HG02678 (cell line): ENCODE measurements at regions not wholly inside any gene's neighbourhood (a gene's known extent, or its start where the extent isn't known, plus 50 kb on each side); places are given as distances from the start of the nearest gene placed in this dataset.
"Not testable (repeated sequence)": the region's sequence is repeated elsewhere in the genome, so short reads cannot be mapped to it uniquely, and the experiment has no call there.

Experiments
- ATAC-seq: cut with Tn5 transposase; IDR thresholded peaks from one replicate; pipeline ENCODE4 v1.9.1; 2021; ENCODE audit warnings: mild to moderate bottlenecking, moderate library complexity; ENCODE audit not compliant: unreplicated experiment

GRCh38 chr2:149885468-149885867 lies 297.9 kb upstream of the MMADHC start:
- no peak for ATAC-seq

GRCh38 chr2:149884871-149885270 lies 297.3 kb upstream of the MMADHC start:
- ATAC-seq, result no peak

GRCh38 chr2:149877913-149878312 lies 290.3 kb upstream of the MMADHC start:
- no peak for ATAC-seq

- ATAC-seq, result no peak
Observed at GRCh38 chr2:149877074-149877473, 289.5 kb upstream of the MMADHC start.

GRCh38 chr2:149873936-149874335 lies 286.4 kb upstream of the MMADHC start:
- no peak for ATAC-seq

- ATAC-seq, result no peak
Observed at GRCh38 chr2:149872638-149873150, 285.1 kb upstream of the MMADHC start.

- no peak for ATAC-seq
Observed at GRCh38 chr2:149872041-149872440, 284.5 kb upstream of the MMADHC start.

GRCh38 chr2:149871091-149871885 lies 283.7 kb upstream of the MMADHC start:
- no peak for ATAC-seq

- no peak for ATAC-seq
Observed at GRCh38 chr2:149863227-149863626, 275.7 kb upstream of the MMADHC start.

GRCh38 chr2:149861034-149861433 lies 273.5 kb upstream of the MMADHC start:
- ATAC-seq, result no peak

- ATAC-seq, result no peak
Observed at GRCh38 chr2:149860276-149860921, 272.8 kb upstream of the MMADHC start.

- ATAC-seq, result no peak
Observed at GRCh38 chr2:149858901-149859634, 271.5 kb upstream of the MMADHC start.

- ATAC-seq, result no peak
Observed at GRCh38 chr2:149858216-149858615, 270.6 kb upstream of the MMADHC start.

GRCh38 chr2:149857344-149857743 lies 269.8 kb upstream of the MMADHC start:
- no peak for ATAC-seq

GRCh38 chr2:149855859-149856258 lies 268.3 kb upstream of the MMADHC start:
- not testable (repeated sequence) for ATAC-seq

- ATAC-seq, result no peak
Observed at GRCh38 chr2:149849591-149849990, 262.0 kb upstream of the MMADHC start.

- ATAC-seq, result no peak
Observed at GRCh38 chr2:149849136-149849535, 261.6 kb upstream of the MMADHC start.

- no peak for ATAC-seq
Observed at GRCh38 chr2:149841396-149841795, 253.8 kb upstream of the MMADHC start.

GRCh38 chr2:149832324-149832723 lies 244.7 kb upstream of the MMADHC start:
- no peak for ATAC-seq

- no peak for ATAC-seq
Observed at GRCh38 chr2:149828520-149829210, 241.1 kb upstream of the MMADHC start.

- ATAC-seq, result no peak
Observed at GRCh38 chr2:149827585-149828126, 240.1 kb upstream of the MMADHC start.
